ENCODE measurements at regions not wholly inside any gene's neighbourhood (a gene's known extent, or its start where the extent isn't known, plus 50 kb on each side); places are given as distances from the start of the nearest gene placed in this dataset.

GRCh38 chr10:77718957-77719356, 81.3 kb upstream of the KCNMA1 start:
- TF ChIP-seq, protein P1, sequence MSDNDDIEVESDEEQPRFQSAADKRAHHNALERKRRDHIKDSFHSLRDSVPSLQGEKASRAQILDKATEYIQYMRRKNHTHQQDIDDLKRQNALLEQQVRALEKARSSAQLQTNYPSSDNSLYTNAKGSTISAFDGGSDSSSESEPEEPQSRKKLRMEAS (IDR thresholded peaks at IDR 0.05) = no peak
- TF ChIP-seq CTCF (IDR thresholded peaks at IDR 0.05 in 2 of 3, conservative IDR thresholded peaks at IDR 0.05 in 1 of 3; ENCODE audit: borderline replicate concordance in 1 of 3, insufficient read depth in 1 of 3, low read depth in 2 of 3, low read length in 2 of 3) (no peak), CEBPB (IDR thresholded peaks at IDR 0.05; ENCODE audit: low read depth) (no peak), JUND (IDR thresholded peaks at IDR 0.05) (no peak), POLR2A (IDR thresholded peaks at IDR 0.05; ENCODE audit: borderline replicate concordance, extremely low read depth, insufficient read depth, insufficient read length) (no peak), EZH2phosphoT487 (IDR thresholded peaks at IDR 0.05; ENCODE audit: borderline replicate concordance) (no peak), SIN3A (IDR thresholded peaks at IDR 0.05; ENCODE audit: low read depth) (no peak)
- TF ChIP-seq, protein P2, sequence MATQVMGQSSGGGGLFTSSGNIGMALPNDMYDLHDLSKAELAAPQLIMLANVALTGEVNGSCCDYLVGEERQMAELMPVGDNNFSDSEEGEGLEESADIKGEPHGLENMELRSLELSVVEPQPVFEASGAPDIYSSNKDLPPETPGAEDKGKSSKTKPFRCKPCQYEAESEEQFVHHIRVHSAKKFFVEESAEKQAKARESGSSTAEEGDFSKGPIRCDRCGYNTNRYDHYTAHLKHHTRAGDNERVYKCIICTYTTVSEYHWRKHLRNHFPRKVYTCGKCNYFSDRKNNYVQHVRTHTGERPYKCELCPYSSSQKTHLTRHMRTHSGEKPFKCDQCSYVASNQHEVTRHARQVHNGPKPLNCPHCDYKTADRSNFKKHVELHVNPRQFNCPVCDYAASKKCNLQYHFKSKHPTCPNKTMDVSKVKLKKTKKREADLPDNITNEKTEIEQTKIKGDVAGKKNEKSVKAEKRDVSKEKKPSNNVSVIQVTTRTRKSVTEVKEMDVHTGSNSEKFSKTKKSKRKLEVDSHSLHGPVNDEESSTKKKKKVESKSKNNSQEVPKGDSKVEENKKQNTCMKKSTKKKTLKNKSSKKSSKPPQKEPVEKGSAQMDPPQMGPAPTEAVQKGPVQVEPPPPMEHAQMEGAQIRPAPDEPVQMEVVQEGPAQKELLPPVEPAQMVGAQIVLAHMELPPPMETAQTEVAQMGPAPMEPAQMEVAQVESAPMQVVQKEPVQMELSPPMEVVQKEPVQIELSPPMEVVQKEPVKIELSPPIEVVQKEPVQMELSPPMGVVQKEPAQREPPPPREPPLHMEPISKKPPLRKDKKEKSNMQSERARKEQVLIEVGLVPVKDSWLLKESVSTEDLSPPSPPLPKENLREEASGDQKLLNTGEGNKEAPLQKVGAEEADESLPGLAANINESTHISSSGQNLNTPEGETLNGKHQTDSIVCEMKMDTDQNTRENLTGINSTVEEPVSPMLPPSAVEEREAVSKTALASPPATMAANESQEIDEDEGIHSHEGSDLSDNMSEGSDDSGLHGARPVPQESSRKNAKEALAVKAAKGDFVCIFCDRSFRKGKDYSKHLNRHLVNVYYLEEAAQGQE (IDR thresholded peaks at IDR 0.05; ENCODE audit: low read depth) = no peak
